ENCODE measurements at regions not wholly inside any gene's neighbourhood (a gene's known extent, or its start where the extent isn't known, plus 50 kb on each side); places are given as distances from the start of the nearest gene placed in this dataset.

DNA sequence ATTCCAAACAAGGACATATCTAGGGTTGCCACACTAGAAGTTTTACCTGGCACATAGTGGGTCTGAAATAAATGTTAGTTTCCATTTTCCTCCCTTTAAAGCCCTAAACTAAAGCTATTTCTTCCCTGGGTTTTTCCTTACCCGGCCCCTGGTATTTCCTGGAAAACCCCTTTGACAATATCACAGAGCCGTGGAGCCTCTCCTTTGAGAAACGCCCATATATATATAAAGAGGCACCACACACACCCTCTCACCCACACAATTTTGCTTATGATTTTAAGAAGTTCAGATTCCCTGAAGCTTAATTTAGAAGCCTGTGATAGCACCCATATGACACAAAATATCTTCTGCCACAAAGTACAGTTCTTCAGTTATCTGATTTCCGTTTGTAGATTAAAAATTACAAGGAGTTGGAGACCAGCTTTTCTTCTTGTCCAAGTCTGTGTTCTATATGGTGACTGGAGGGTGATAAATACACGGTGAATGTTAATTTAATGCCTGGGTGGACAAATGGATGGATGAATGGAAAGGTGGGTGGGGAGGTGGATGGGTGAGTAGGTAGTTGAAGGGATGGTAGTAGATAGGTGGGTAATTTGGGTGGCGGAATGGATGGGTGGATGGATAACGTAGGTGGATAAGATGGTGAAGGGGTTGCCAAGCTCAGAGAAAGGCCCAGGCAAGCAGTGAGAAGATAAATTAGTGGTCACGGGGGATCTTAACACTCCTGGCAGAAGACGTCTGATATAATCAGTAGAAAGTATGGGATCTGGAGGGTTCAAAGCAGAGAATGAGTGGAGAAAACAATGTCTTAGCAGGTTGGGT lies 154.4 kb upstream of the FGGY start:
- TF ChIP-seq, protein P1, sequence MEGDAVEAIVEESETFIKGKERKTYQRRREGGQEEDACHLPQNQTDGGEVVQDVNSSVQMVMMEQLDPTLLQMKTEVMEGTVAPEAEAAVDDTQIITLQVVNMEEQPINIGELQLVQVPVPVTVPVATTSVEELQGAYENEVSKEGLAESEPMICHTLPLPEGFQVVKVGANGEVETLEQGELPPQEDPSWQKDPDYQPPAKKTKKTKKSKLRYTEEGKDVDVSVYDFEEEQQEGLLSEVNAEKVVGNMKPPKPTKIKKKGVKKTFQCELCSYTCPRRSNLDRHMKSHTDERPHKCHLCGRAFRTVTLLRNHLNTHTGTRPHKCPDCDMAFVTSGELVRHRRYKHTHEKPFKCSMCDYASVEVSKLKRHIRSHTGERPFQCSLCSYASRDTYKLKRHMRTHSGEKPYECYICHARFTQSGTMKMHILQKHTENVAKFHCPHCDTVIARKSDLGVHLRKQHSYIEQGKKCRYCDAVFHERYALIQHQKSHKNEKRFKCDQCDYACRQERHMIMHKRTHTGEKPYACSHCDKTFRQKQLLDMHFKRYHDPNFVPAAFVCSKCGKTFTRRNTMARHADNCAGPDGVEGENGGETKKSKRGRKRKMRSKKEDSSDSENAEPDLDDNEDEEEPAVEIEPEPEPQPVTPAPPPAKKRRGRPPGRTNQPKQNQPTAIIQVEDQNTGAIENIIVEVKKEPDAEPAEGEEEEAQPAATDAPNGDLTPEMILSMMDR (conservative IDR thresholded peaks at IDR 0.05; ENCODE audit: low read depth, low read length), result no peak
- no peak for TF ChIP-seq EZH2 (IDR thresholded peaks at IDR 0.05; ENCODE audit: borderline replicate concordance, low read depth, low read length, poor library complexity, severe bottlenecking)

All from A673 (cell line).